Liver (tissue), 8 donors: ENCODE measurements at regions not wholly inside any gene's neighbourhood (a gene's known extent, or its start where the extent isn't known, plus 50 kb on each side); places are given as distances from the start of the nearest gene placed in this dataset.

Experiments used
- DNase-seq: peaks from one replicate; pipeline ENCODE4 v3.0.0-alpha.2; 2017; ENCODE audit warnings: low spot score
- H3K27ac ChIP-seq, 2 donors: one replicate each; pipeline ENCODE4 v1.7.0; 2013; ENCODE audit warnings: inconsistent platforms in 2 of 2, low read length in 2 of 2, control low read depth in 1 of 2, low read depth in 1 of 2, mild to moderate bottlenecking in 1 of 2
- H3K27me3 ChIP-seq, 4 donors: one replicate each; pipeline versions ENCODE4 v1.6.1 to v1.7.0; 2013; ENCODE audit warnings: low read length in 3 of 4, inconsistent platforms in 1 of 4, mild to moderate bottlenecking in 1 of 4, moderate library complexity in 1 of 4; ENCODE audit not compliant: control insufficient read depth in 4 of 4, insufficient read depth in 4 of 4
- H3K36me3 ChIP-seq, 4 donors: one replicate each; pipeline versions ENCODE4 v1.6.1 to v1.7.0; 2013; ENCODE audit warnings: low read length in 3 of 4, mild to moderate bottlenecking in 3 of 4, low read depth in 1 of 4, moderate library complexity in 1 of 4; ENCODE audit not compliant: control insufficient read depth in 4 of 4, insufficient read depth in 3 of 4
- H3K4me1 ChIP-seq, 4 donors: one replicate each; pipeline versions ENCODE4 v1.6.1 to v1.7.0; 2013; ENCODE audit warnings: low read length in 3 of 4, mild to moderate bottlenecking in 3 of 4, moderate library complexity in 1 of 4; ENCODE audit not compliant: control insufficient read depth in 4 of 4, insufficient read depth in 4 of 4
- H3K4me3 ChIP-seq, 3 donors: one replicate each; pipeline versions ENCODE4 v1.6.1 to v1.7.0; 2013; ENCODE audit warnings: low read length in 3 of 3, control low read depth in 1 of 3, low read depth in 1 of 3, mild to moderate bottlenecking in 1 of 3
- H3K9ac ChIP-seq, 2 donors: one replicate each; pipeline ENCODE4 v1.7.0; 2013; ENCODE audit warnings: low read length in 2 of 2, mild to moderate bottlenecking in 2 of 2, moderate library complexity in 2 of 2, control low read depth in 1 of 2, low read depth in 1 of 2
- H3K9me3 ChIP-seq, 4 donors: one replicate each; pipeline versions ENCODE4 v1.6.1 to v1.7.0; 2013; ENCODE audit warnings: low read length in 3 of 4; ENCODE audit not compliant: control insufficient read depth in 4 of 4
- CTCF ChIP-seq: fragments of 150-350 bp; IDR thresholded peaks from 2 replicates; pipeline ENCODE4 v1.5.1; 2017; ENCODE audit warnings: improper control_type of control experiment, low read depth, low read length; ENCODE audit not compliant: missing input control
- EGR1 ChIP-seq, 2 donors: IDR thresholded peaks; 2 replicates each; pipeline ENCODE4 v1.6.1; 2016 to 2018; ENCODE audit warnings: antibody characterized with exemption in 2 of 2, low read depth in 2 of 2
- FOXA1 ChIP-seq: IDR thresholded peaks from 2 replicates; pipeline ENCODE4 v1.6.1; 2016; ENCODE audit warnings: antibody characterized with exemption
- GABPA ChIP-seq, 2 donors: IDR thresholded peaks in 1 of 2; conservative IDR thresholded peaks in 1 of 2; 2 replicates each; pipeline ENCODE4 v1.6.1; 2016; ENCODE audit warnings: antibody characterized with exemption in 2 of 2, mild to moderate bottlenecking in 1 of 2, moderate library complexity in 1 of 2
- HNF4A ChIP-seq, 2 donors: conservative IDR thresholded peaks; 2 replicates each; pipeline ENCODE4 v1.6.1; 2016; ENCODE audit warnings: antibody characterized with exemption in 2 of 2, mild to moderate bottlenecking in 2 of 2
- HNF4G ChIP-seq: IDR thresholded peaks from 2 replicates; pipeline ENCODE4 v1.6.1; 2016; ENCODE audit warnings: antibody characterized with exemption
- JUND ChIP-seq, 2 donors: IDR thresholded peaks; 2 replicates each; pipeline ENCODE4 v1.6.1; 2016; ENCODE audit warnings: antibody characterized with exemption in 2 of 2
- NR2F2 ChIP-seq: IDR thresholded peaks from 2 replicates; pipeline ENCODE4 v1.6.1; 2016; ENCODE audit warnings: antibody characterized with exemption
- RAD21 ChIP-seq, 2 donors: IDR thresholded peaks; 2 replicates each; pipeline ENCODE4 v1.6.1; 2016; ENCODE audit warnings: antibody characterized with exemption in 2 of 2, mild to moderate bottlenecking in 2 of 2
- RXRA ChIP-seq, 2 donors: IDR thresholded peaks; 2 replicates each; pipeline ENCODE4 v1.6.1; 2017 to 2018; ENCODE audit warnings: antibody characterized with exemption in 2 of 2, mild to moderate bottlenecking in 1 of 2
- SP1 ChIP-seq: IDR thresholded peaks from 2 replicates; pipeline ENCODE4 v1.6.1; 2018; ENCODE audit warnings: antibody characterized with exemption, mild to moderate bottlenecking
- YY1 ChIP-seq: IDR thresholded peaks from 2 replicates; pipeline ENCODE4 v1.6.1; 2016; ENCODE audit warnings: antibody characterized with exemption, mild to moderate bottlenecking
- WGBS: extraction: QIAGEN DNeasy Blood & Tissue Kit; methylation state at CpG from one replicate; pipeline ENCODE4 v1.1.7; 2013; 5-methylcytosine and 5-hydroxymethylcytosine counted together
- TF ChIP-seq, protein P1 (sequence below): IDR thresholded peaks from 2 replicates; pipeline ENCODE4 v1.6.1; 2016; ENCODE audit warnings: antibody characterized with exemption
- TF ChIP-seq, protein P2 (sequence below): IDR thresholded peaks from 2 replicates; pipeline ENCODE4 v1.6.1; 2016; ENCODE audit warnings: antibody characterized with exemption
- TF ChIP-seq, protein P3 (sequence below): IDR thresholded peaks from 2 replicates; pipeline ENCODE4 v1.6.1; 2016; ENCODE audit warnings: antibody characterized with exemption, mild to moderate bottlenecking
- donor health status: healthy.
- donor health status: healthy.
- donor health status: healthy.
- donor health status: healthy.
- donor health status: healthy.

DNA sequence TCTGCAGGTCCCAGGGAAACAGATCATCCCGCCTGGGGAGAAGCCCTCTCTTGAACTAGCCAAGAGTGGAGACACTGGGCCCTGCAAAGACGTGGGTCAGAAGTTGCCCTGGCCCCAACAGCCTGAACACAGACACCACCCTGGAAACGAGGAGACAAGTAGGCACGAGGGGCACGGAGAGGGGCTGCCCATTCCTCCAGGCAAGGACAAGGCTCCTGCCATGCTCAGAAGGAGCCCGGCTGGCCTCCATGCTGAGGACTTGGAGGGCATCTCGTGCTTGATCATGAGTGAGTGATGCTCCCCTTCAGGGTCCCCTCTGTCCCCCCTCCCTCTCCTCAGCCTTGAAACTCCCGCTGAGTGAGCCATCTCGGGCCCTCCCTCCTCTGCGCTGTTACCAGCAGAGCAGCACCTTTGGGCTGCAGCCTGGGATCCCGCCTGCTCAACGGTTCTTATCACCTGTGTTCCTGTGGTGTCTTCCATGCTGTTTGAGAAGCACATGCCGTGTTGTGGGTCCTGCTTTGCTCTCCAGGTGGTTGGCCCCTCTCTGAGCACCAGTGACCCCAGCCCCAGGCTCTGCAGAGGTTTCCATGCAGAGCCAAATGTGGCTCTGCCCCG lies 544.3 kb downstream of the TCERG1L start:
- peaks cover 0 to 6% (median 2%) of the 10 kb centered on the region in 4 donors for H3K27me3 ChIP-seq
- H3K27ac ChIP-seq = no peak overlapping the region
- no peak overlapping the region for H3K9ac ChIP-seq
- no peak for DNase-seq
- no peak for TF ChIP-seq HNF4A (conservative IDR thresholded peaks at IDR 0.05)
- TF ChIP-seq GABPA (IDR thresholded peaks at IDR 0.05 in 1 of 2, conservative IDR thresholded peaks at IDR 0.05 in 1 of 2) = no peak
- TF ChIP-seq, protein P1, sequence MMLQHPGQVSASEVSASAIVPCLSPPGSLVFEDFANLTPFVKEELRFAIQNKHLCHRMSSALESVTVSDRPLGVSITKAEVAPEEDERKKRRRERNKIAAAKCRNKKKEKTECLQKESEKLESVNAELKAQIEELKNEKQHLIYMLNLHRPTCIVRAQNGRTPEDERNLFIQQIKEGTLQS = no peak
- no peak for TF ChIP-seq RXRA (IDR thresholded peaks at IDR 0.05)
- no peak for TF ChIP-seq EGR1 (IDR thresholded peaks at IDR 0.05; ENCODE audit: low read depth in 2 of 2)
- no peak for TF ChIP-seq SP1
- no peak for TF ChIP-seq HNF4G
- no peak for TF ChIP-seq RAD21 (IDR thresholded peaks at IDR 0.05)
- no peak overlapping the region for H3K4me3 ChIP-seq
- H3K9me3 ChIP-seq = peaks cover 2 to 11% (median 6%) of the 10 kb centered on the region in 4 donors
- WGBS = 78% methylated on average over 14 of the region's 14 CpGs
- H3K4me1 ChIP-seq = no peaks in the 10 kb centered on the region
- H3K36me3 ChIP-seq = no peaks in the 10 kb centered on the region

- no peaks in the 10 kb centered on the region for H3K4me1 ChIP-seq
- peaks cover 2 to 11% (median 6%) of the 10 kb centered on the region in 4 donors for H3K9me3 ChIP-seq
- DNase-seq = no peak
- peaks cover 0 to 6% (median 3%) of the 10 kb centered on the region in 4 donors for H3K27me3 ChIP-seq
- no peak overlapping the region for H3K9ac ChIP-seq
- 77% methylated on average over 10 of the region's 10 CpGs for WGBS
- no peak overlapping the region for H3K27ac ChIP-seq
- no peak overlapping the region for H3K4me3 ChIP-seq
- no peaks in the 10 kb centered on the region for H3K36me3 ChIP-seq
- TF ChIP-seq, protein P2, sequence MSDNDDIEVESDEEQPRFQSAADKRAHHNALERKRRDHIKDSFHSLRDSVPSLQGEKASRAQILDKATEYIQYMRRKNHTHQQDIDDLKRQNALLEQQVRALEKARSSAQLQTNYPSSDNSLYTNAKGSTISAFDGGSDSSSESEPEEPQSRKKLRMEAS = no peak
- TF ChIP-seq GABPA (IDR thresholded peaks at IDR 0.05 in 1 of 2, conservative IDR thresholded peaks at IDR 0.05 in 1 of 2) (no peak), YY1 (no peak), NR2F2 (no peak), SP1 (no peak), JUND (IDR thresholded peaks at IDR 0.05) (no peak)
Observed at GRCh38 chr10:130769146-130770017, 542.1 kb downstream of the TCERG1L start.

GRCh38 chr10:130770018-130770630 lies 541.4 kb downstream of the TCERG1L start:
- peaks cover 0 to 6% (median 3%) of the 10 kb centered on the region in 4 donors for H3K27me3 ChIP-seq
- no peaks in the 10 kb centered on the region for H3K36me3 ChIP-seq
- TF ChIP-seq SP1 (no peak), HNF4G (no peak), EGR1 (IDR thresholded peaks at IDR 0.05; ENCODE audit: low read depth in 2 of 2) (no peak), RXRA (IDR thresholded peaks at IDR 0.05) (no peak), CTCF (no peak), GABPA (IDR thresholded peaks at IDR 0.05 in 1 of 2, conservative IDR thresholded peaks at IDR 0.05 in 1 of 2) (no peak), HNF4A (conservative IDR thresholded peaks at IDR 0.05) (no peak), FOXA1 (no peak), JUND (IDR thresholded peaks at IDR 0.05) (no peak)
- TF ChIP-seq, protein P2 = no peak
- TF ChIP-seq, protein P3, sequence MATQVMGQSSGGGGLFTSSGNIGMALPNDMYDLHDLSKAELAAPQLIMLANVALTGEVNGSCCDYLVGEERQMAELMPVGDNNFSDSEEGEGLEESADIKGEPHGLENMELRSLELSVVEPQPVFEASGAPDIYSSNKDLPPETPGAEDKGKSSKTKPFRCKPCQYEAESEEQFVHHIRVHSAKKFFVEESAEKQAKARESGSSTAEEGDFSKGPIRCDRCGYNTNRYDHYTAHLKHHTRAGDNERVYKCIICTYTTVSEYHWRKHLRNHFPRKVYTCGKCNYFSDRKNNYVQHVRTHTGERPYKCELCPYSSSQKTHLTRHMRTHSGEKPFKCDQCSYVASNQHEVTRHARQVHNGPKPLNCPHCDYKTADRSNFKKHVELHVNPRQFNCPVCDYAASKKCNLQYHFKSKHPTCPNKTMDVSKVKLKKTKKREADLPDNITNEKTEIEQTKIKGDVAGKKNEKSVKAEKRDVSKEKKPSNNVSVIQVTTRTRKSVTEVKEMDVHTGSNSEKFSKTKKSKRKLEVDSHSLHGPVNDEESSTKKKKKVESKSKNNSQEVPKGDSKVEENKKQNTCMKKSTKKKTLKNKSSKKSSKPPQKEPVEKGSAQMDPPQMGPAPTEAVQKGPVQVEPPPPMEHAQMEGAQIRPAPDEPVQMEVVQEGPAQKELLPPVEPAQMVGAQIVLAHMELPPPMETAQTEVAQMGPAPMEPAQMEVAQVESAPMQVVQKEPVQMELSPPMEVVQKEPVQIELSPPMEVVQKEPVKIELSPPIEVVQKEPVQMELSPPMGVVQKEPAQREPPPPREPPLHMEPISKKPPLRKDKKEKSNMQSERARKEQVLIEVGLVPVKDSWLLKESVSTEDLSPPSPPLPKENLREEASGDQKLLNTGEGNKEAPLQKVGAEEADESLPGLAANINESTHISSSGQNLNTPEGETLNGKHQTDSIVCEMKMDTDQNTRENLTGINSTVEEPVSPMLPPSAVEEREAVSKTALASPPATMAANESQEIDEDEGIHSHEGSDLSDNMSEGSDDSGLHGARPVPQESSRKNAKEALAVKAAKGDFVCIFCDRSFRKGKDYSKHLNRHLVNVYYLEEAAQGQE = no peak
- no peak overlapping the region for H3K4me3 ChIP-seq
- H3K27ac ChIP-seq = no peak overlapping the region
- no peaks in the 10 kb centered on the region for H3K4me1 ChIP-seq
- no peak overlapping the region for H3K9ac ChIP-seq
- 76% methylated on average over 13 of the region's 13 CpGs for WGBS
- H3K9me3 ChIP-seq = peaks cover 2 to 11% (median 6%) of the 10 kb centered on the region in 4 donors
- DNase-seq = no peak
